Omental fat pad (tissue), 3 donors: ENCODE measurements at regions not wholly inside any gene's neighbourhood (a gene's known extent, or its start where the extent isn't known, plus 50 kb on each side); places are given as distances from the start of the nearest gene placed in this dataset.
"Not testable (repeated sequence)": the region's sequence is repeated elsewhere in the genome, so short reads cannot be mapped to it uniquely, and the experiment has no call there.

Source experiments
- ATAC-seq: fragments of 150-250 bp; one replicate; pipeline ENCODE4 v1.9.1; 2016; ENCODE audit warnings: mild to moderate bottlenecking, moderate library complexity; ENCODE audit not compliant: low FRiP score
- DNase-seq: peaks from one replicate; pipeline ENCODE4 v3.0.0-alpha.2; 2019; ENCODE audit warnings: low spot score
- TF ChIP-seq, protein P1 (sequence below), 3 donors: fragments of 450-650 bp; IDR thresholded peaks; one replicate each; pipeline ENCODE4 v1.5.1; 2016 to 2017; ENCODE audit warnings: antibody characterized with exemption in 3 of 3, mild to moderate bottlenecking in 3 of 3, moderate library complexity in 2 of 3

DNA sequence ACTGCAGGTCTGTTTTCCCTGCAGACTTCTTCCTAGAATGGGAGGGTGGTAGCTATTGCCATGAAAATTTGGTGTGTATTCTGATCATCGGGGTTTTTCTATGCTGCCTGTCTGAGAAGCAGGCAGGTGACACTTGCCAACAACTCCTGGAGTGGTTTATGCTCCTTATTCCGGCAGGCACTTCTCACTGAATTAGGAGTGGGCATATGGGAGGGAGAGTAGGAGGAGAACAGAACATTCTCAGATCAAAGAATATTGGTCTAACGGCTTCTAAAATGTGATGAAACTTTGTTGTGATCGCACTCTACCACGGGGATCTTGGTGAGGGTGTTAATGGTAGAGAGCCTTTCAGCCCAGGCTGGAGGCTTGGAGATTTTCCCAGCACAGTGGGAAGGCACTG, 480.8 kb downstream of the PLCL1 start:
- TF ChIP-seq, protein P1, sequence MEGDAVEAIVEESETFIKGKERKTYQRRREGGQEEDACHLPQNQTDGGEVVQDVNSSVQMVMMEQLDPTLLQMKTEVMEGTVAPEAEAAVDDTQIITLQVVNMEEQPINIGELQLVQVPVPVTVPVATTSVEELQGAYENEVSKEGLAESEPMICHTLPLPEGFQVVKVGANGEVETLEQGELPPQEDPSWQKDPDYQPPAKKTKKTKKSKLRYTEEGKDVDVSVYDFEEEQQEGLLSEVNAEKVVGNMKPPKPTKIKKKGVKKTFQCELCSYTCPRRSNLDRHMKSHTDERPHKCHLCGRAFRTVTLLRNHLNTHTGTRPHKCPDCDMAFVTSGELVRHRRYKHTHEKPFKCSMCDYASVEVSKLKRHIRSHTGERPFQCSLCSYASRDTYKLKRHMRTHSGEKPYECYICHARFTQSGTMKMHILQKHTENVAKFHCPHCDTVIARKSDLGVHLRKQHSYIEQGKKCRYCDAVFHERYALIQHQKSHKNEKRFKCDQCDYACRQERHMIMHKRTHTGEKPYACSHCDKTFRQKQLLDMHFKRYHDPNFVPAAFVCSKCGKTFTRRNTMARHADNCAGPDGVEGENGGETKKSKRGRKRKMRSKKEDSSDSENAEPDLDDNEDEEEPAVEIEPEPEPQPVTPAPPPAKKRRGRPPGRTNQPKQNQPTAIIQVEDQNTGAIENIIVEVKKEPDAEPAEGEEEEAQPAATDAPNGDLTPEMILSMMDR (IDR thresholded peaks at IDR 0.05): no peak
- ATAC-seq: no peak
- no peak for DNase-seq

DNA sequence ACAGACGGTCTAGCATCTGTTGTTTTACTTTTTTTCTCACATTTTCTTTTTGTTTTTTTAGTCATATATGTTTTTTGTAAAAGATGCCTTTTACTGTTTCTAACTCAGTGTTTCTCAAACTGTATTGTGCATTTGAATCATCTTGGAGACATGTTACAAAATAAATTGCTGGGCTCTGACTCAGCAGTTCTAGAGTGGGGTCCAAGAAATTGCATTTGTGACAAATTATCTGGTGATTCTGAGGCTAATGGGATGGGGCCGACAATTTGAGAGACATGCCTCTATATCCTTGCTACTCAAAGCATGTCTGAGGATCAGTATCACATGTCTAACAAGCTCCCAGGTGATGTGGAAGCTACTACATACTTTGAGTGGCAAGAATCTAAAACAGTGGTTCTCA, 478.8 kb downstream of the PLCL1 start:
- no peak for ATAC-seq
- DNase-seq: no peak
- TF ChIP-seq, protein P1 (IDR thresholded peaks at IDR 0.05): no peak

DNA sequence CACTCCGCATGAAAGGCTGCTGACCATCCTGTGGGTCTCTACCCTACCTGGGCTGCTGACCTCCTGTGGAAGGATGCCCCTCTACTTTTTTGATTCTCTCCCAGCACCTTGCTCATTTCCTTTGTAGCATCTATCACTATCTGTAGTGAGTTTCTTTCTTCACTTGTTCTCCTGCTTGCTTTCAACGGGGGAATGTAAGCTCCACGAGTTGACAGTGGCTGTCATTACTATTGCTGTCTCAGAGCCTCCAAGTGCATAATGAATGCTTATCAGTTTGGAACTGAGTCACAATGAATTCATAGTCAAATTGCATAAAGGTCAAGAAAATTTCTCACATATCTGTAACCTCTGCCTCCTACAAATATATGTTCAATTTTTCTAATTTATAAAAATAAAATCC, 477.7 kb downstream of the PLCL1 start:
- TF ChIP-seq, protein P1 (IDR thresholded peaks at IDR 0.05): no peak
- ATAC-seq (no peak), DNase-seq (no peak)

DNA sequence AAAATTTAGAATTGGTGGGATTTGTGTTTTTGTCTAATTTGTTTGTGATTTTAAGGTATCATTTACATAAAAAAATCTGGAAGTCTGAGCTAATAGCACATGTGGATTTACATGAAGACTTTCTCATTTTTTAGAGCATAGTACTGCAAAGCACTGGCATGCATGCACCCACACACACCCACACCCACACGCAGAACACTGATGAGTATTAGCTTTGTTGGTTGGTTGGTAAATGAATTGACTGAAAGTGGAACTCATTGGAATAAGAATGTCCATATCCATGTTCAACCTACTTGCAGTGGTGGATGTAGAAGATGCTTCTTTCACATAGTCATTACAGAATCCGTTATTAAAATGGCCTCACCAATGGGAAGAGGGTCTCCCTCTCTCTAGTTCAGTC, 475.8 kb downstream of the PLCL1 start:
- ATAC-seq (no peak), DNase-seq (no peak)
- TF ChIP-seq, protein P1 (IDR thresholded peaks at IDR 0.05): no peak

DNA sequence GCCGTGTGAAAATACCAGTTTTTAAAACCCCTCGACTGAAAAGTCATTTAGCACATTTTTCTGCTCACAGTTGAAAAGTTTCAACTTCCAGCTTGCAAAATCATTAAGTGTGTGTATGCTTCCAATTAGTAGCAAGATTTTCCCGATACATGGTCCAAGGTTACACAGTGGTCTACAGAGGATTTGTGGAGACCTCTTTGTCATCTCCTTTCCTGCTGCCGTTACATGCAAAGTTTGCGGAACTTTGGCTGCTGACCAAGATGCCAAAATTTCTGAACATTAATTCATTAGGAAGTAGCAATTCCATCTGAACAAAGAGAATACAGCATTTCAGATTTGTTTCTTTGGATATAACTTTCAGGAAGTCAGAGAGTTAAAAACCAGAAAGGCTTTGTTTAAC, 474.6 kb downstream of the PLCL1 start:
- ATAC-seq: no peak
- TF ChIP-seq, protein P1 (IDR thresholded peaks at IDR 0.05): no peak

DNA sequence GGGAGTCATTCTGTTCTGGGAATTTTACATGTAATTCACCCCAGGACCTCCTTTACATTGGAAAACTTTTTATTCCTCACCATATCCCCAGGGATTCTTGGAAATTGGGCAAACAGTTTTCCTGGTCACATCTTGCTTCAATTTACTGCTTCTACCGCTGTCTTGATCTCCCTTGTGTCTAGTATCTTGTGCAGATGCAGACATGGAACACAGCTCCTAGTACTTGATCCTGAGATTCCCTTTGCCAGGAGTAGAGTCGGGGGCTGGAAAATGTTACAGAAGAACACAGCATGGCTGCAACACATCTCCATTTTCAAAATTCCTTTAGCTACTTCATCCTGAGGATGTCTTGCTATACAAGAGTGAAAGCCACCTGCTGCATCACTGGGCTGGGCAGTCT, 472.8 kb downstream of the PLCL1 start:
- ATAC-seq (no peak), DNase-seq (no peak)
- TF ChIP-seq, protein P1 (IDR thresholded peaks at IDR 0.05): no peak

More for the DNA sequence above, 474.6 kb downstream of the PLCL1 start:
- no peak for DNase-seq

DNA sequence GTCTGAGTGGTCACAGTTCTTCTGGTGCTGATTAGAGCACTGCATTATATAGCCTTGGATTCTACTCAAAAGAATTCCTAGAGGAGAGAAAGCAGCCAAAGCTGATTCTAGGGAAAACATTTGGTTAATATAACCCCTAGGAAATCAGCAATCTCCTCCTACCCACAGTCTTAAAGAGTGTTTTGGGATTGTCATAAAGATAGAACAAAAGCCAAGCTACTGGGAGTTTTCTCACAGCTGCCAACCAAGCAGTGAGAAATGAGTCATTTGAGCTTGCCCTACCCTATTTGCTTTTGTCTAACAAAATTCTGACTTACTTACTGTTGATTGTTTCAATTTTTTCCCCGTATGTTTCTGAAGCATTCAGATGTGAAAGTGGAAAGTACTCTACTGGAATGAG, 469.3 kb downstream of the PLCL1 start:
- ATAC-seq: no peak
- TF ChIP-seq, protein P1 (IDR thresholded peaks at IDR 0.05): no peak
- no peak for DNase-seq

DNA sequence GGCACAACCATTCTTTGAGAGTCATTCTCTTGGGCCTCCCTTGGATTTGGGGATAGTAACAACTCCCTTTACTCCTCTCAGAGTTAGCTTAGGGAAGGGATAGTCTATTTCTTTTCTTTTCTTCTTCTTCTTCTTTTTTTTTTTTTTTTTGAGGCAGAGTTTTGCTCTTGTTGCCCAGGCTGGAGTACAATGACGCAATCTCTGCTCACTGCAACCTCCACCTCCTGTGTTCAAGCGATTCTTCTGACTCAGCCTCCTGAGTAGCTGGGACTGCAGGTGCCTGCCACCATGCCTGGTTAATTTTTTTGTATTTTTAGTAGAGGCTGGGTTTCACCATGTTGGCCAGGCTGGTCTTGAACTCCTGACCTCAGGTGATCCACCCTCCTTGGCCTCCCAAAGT, 465.8 kb downstream of the PLCL1 start:
- ATAC-seq, DNase-seq: not testable (repeated sequence)
